Neuronal stem cell (in vitro differentiated cells): ENCODE measurements at regions not wholly inside any gene's neighbourhood (a gene's known extent, or its start where the extent isn't known, plus 50 kb on each side); places are given as distances from the start of the nearest gene placed in this dataset.
A peak's percentile ranks its signal among the peaks of the same experiment; 100 is the strongest.

Source experiments
- DNase-seq: peaks from one replicate; pipeline ENCODE4 v3.0.0-alpha.2; 2013; ENCODE audit warnings: low spot score
- H2AFZ ChIP-seq: one replicate; pipeline ENCODE4 v1.6.1; 2013; ENCODE audit warnings: mild to moderate bottlenecking, low read length, inconsistent platforms
- H2AK5ac ChIP-seq: 2 replicates; pipeline ENCODE4 v1.6.1; 2013; ENCODE audit warnings: low read depth, mild to moderate bottlenecking, inconsistent platforms, low read length, moderate library complexity, mixed read lengths
- H2BK120ac ChIP-seq: 2 replicates; pipeline ENCODE4 v1.6.1; 2013; ENCODE audit warnings: low read depth, mild to moderate bottlenecking, inconsistent platforms, low read length, moderate library complexity, mixed read lengths
- H2BK12ac ChIP-seq: one replicate; pipeline ENCODE4 v1.6.1; 2013; ENCODE audit warnings: low read length, inconsistent platforms
- H2BK15ac ChIP-seq: 2 replicates; pipeline ENCODE4 v1.6.1; 2013; ENCODE audit warnings: mild to moderate bottlenecking, low read length, inconsistent platforms, mixed read lengths
- H2BK5ac ChIP-seq: one replicate; pipeline ENCODE4 v1.6.1; 2013; ENCODE audit warnings: inconsistent platforms, mild to moderate bottlenecking, low read length, moderate library complexity
- H3K14ac ChIP-seq: one replicate; pipeline ENCODE4 v1.6.1; 2013; ENCODE audit warnings: low read length, inconsistent platforms
- H3K18ac ChIP-seq: 2 replicates; pipeline ENCODE4 v1.6.1; 2013; ENCODE audit warnings: low read length, inconsistent platforms
- H3K23ac ChIP-seq: 2 replicates; pipeline ENCODE4 v1.6.1; 2013; ENCODE audit warnings: low read depth, mild to moderate bottlenecking, mixed read lengths, low read length, inconsistent platforms; ENCODE audit not compliant: poor library complexity
- H3K27ac ChIP-seq: replicated peaks from 3 replicates; pipeline ENCODE4 v1.5.1; 2013; ENCODE audit warnings: low read length, inconsistent platforms
- H3K27me3 ChIP-seq, 3 experiments: 2 replicates each; pipeline ENCODE4 v1.6.1; 2013; ENCODE audit warnings: low read length in 3 of 3, mild to moderate bottlenecking in 2 of 3, inconsistent platforms in 1 of 3, low read depth in 1 of 3, mixed read lengths in 1 of 3, moderate library complexity in 1 of 3; ENCODE audit not compliant: control insufficient read depth in 3 of 3, insufficient read depth in 3 of 3
- H3K36me3 ChIP-seq, 2 donors: replicated peaks in 1 of 2; 2 replicates each; pipeline ENCODE4 v1.6.1; 2013; ENCODE audit warnings: low read length in 2 of 2; ENCODE audit not compliant: control insufficient read depth in 2 of 2, insufficient read depth in 2 of 2
- H3K4ac ChIP-seq: 2 replicates; pipeline ENCODE4 v1.6.1; 2013; ENCODE audit warnings: inconsistent platforms, mild to moderate bottlenecking, low read length, moderate library complexity
- H3K4me1 ChIP-seq, 2 donors: 1 replicate in 1 of 2; 2 replicates in 1 of 2; pipeline ENCODE4 v1.6.1; 2013; ENCODE audit warnings: low read length in 2 of 2, low read depth in 1 of 2; ENCODE audit not compliant: control insufficient read depth in 2 of 2, insufficient read depth in 1 of 2
- H3K4me2 ChIP-seq: one replicate; pipeline ENCODE4 v1.6.1; 2013; ENCODE audit warnings: mild to moderate bottlenecking, low read length, inconsistent platforms; ENCODE audit not compliant: insufficient read depth, poor library complexity, severe bottlenecking
- H3K4me3 ChIP-seq, 2 donors: 2 replicates each; pipeline ENCODE4 v1.5.1; 2013; ENCODE audit warnings: low read length in 2 of 2, mild to moderate bottlenecking in 2 of 2, inconsistent platforms in 1 of 2, moderate library complexity in 1 of 2
- H3K79me1 ChIP-seq: one replicate; pipeline ENCODE4 v1.6.1; 2013; ENCODE audit warnings: low read depth, mild to moderate bottlenecking, inconsistent platforms, low read length, moderate library complexity
- H3K9ac ChIP-seq: one replicate; pipeline ENCODE4 v1.6.1; 2013; ENCODE audit warnings: mild to moderate bottlenecking, low read depth, low read length, inconsistent platforms; ENCODE audit not compliant: poor library complexity
- H3K9me3 ChIP-seq, 2 donors: replicated peaks in 1 of 2; 2 replicates each; pipeline versions ENCODE3 to v1.6.1; 2013; ENCODE audit warnings: low read length in 2 of 2, mild to moderate bottlenecking in 2 of 2, inconsistent platforms in 1 of 2, low read depth in 1 of 2, mixed read lengths in 1 of 2, moderate library complexity in 1 of 2; ENCODE audit not compliant: control insufficient read depth in 2 of 2, insufficient read depth in 1 of 2
- H4K8ac ChIP-seq: one replicate; pipeline ENCODE4 v1.6.1; 2013; ENCODE audit warnings: low read depth, mild to moderate bottlenecking, inconsistent platforms, low read length, moderate library complexity
- H4K91ac ChIP-seq: one replicate; pipeline ENCODE4 v1.6.1; 2013; ENCODE audit warnings: low read length, low read depth, mild to moderate bottlenecking, inconsistent platforms; ENCODE audit not compliant: poor library complexity
- WGBS, 2 donors: extraction: QIAGEN DNeasy Blood & Tissue Kit; methylation state at CpG; one replicate each; pipeline ENCODE4 v1.1.7; 2013; ENCODE audit warnings: missing lambda C conversion rate in 2 of 2, mixed read lengths in 1 of 2; ENCODE audit not compliant: insufficient read length in 2 of 2, insufficient replicate concordance in 1 of 2; ENCODE audit errors: extremely low coverage in 2 of 2; 5-methylcytosine and 5-hydroxymethylcytosine counted together

GRCh38 chr18:56172527-56172926, 465.9 kb downstream of the TXNL1 start:
- Histone ChIP-seq H2AFZ (no peak overlapping the region), H3K9ac (no peak overlapping the region), H3K9me3 (peaks cover 0 to 7% of the 10 kb centered on the region in 2 donors), H3K4me1 (peaks cover 5 to 8% of the 10 kb centered on the region in 2 donors), H3K27ac (no peak overlapping the region), H2BK15ac (no peak overlapping the region), H3K4me3 (no peak overlapping the region), H2AK5ac (no peak overlapping the region), H3K36me3 (no peaks in the 10 kb centered on the region), H3K27me3 (no peaks in the 10 kb centered on the region), H3K79me1 (no peaks in the 10 kb centered on the region), H2BK12ac (no peak overlapping the region), H3K4ac (no peak overlapping the region), H3K23ac (no peak overlapping the region), H3K18ac (no peak overlapping the region), H3K14ac (no peak overlapping the region), H2BK120ac (no peak overlapping the region), H4K8ac (no peak overlapping the region), H4K91ac (no peak overlapping the region), H2BK5ac (no peak overlapping the region), H3K4me2 (no peak overlapping the region)
- DNase-seq = no peak
- no CpG with 5 or more reads among the region's 2 CpGs for WGBS, 2 donors

- H3K79me1 ChIP-seq = no peaks in the 10 kb centered on the region
- H3K9ac ChIP-seq = no peak overlapping the region
- H3K4ac ChIP-seq = no peak overlapping the region
- no peak overlapping the region for H3K4me3 ChIP-seq
- H2BK12ac ChIP-seq = no peak overlapping the region
- no peak overlapping the region for H3K4me2 ChIP-seq
- no peak overlapping the region for H2BK15ac ChIP-seq
- no peak overlapping the region for H4K8ac ChIP-seq
- no peak for DNase-seq
- H3K36me3 ChIP-seq = no peaks in the 10 kb centered on the region
- no peak overlapping the region for H3K23ac ChIP-seq
- no peak overlapping the region for H2BK5ac ChIP-seq
- H2AK5ac ChIP-seq = no peak overlapping the region
- no peak overlapping the region for H4K91ac ChIP-seq
- no CpG with 5 or more reads among the region's 2 CpGs for WGBS, 2 donors
- no peak overlapping the region for H3K18ac ChIP-seq
- H3K14ac ChIP-seq = no peak overlapping the region
- H2BK120ac ChIP-seq = no peak overlapping the region
- no peak overlapping the region for H3K27ac ChIP-seq
- H3K27me3 ChIP-seq = no peaks in the 10 kb centered on the region
- H2AFZ ChIP-seq = no peak overlapping the region
- peaks cover 5 to 11% of the 10 kb centered on the region in 2 donors for H3K4me1 ChIP-seq
- peaks cover 0 to 7% of the 10 kb centered on the region in 2 donors for H3K9me3 ChIP-seq
Observed at GRCh38 chr18:56171848-56172247, 466.5 kb downstream of the TXNL1 start.

GRCh38 chr18:56168049-56168781, 470.2 kb downstream of the TXNL1 start:
- Histone ChIP-seq H3K23ac (no peak overlapping the region), H3K27ac (peak overlapping the region; percentile 7), H3K36me3 (no peaks in the 10 kb centered on the region), H3K4me3 (no peak overlapping the region), H2AFZ (peak overlapping the region; percentile 43), H3K79me1 (no peaks in the 10 kb centered on the region), H3K14ac (no peak overlapping the region), H3K27me3 (no peaks in the 10 kb centered on the region), H3K4me1 (peaks cover 5 to 14% of the 10 kb centered on the region in 2 donors), H4K91ac (no peak overlapping the region), H3K9me3 (peaks cover 0 to 7% of the 10 kb centered on the region in 2 donors), H2BK12ac (no peak overlapping the region), H2BK120ac (no peak overlapping the region), H3K4ac (no peak overlapping the region), H2BK15ac (no peak overlapping the region), H2BK5ac (no peak overlapping the region), H3K4me2 (no peak overlapping the region), H2AK5ac (no peak overlapping the region), H4K8ac (no peak overlapping the region), H3K9ac (no peak overlapping the region), H3K18ac (no peak overlapping the region)
- no peak for DNase-seq
- no CpG with 5 or more reads among the region's 5 CpGs for WGBS, 2 donors

- Histone ChIP-seq H2AFZ (peak overlapping the region; percentile 43), H3K36me3 (no peaks in the 10 kb centered on the region), H3K4me3 (no peak overlapping the region), H3K14ac (no peak overlapping the region), H3K18ac (no peak overlapping the region), H2BK12ac (no peak overlapping the region), H3K27ac (no peak overlapping the region), H2BK120ac (no peak overlapping the region), H4K91ac (no peak overlapping the region), H3K9me3 (peaks cover 0 to 7% of the 10 kb centered on the region in 2 donors), H3K79me1 (no peaks in the 10 kb centered on the region), H3K27me3 (no peaks in the 10 kb centered on the region), H3K23ac (no peak overlapping the region), H2AK5ac (no peak overlapping the region), H2BK5ac (no peak overlapping the region), H4K8ac (no peak overlapping the region), H3K4me2 (no peak overlapping the region), H3K9ac (no peak overlapping the region), H3K4me1 (peaks cover 3 to 14% of the 10 kb centered on the region in 2 donors), H3K4ac (no peak overlapping the region), H2BK15ac (no peak overlapping the region)
- WGBS, 2 donors = no CpG with 5 or more reads among the region's 4 CpGs
- no peak for DNase-seq
Observed at GRCh38 chr18:56167366-56167765, 471.0 kb downstream of the TXNL1 start.
